Astrocyte (in vitro differentiated cells and primary cell): ENCODE measurements at regions not wholly inside any gene's neighbourhood (a gene's known extent, or its start where the extent isn't known, plus 50 kb on each side); places are given as distances from the start of the nearest gene placed in this dataset.

Source experiments
- EZH2 ChIP-seq: IDR thresholded peaks from 2 replicates; pipeline ENCODE4 v1.6.1; 2012; ENCODE audit warnings: mild to moderate bottlenecking, low read length, inconsistent platforms; ENCODE audit not compliant: insufficient read depth
- TF ChIP-seq, protein P1 (sequence below): IDR thresholded peaks from 2 replicates; pipeline ENCODE4 v1.5.1; 2011; ENCODE audit warnings: low read depth, mild to moderate bottlenecking, inconsistent platforms, low read length, moderate library complexity; ENCODE audit not compliant: insufficient read depth

DNA sequence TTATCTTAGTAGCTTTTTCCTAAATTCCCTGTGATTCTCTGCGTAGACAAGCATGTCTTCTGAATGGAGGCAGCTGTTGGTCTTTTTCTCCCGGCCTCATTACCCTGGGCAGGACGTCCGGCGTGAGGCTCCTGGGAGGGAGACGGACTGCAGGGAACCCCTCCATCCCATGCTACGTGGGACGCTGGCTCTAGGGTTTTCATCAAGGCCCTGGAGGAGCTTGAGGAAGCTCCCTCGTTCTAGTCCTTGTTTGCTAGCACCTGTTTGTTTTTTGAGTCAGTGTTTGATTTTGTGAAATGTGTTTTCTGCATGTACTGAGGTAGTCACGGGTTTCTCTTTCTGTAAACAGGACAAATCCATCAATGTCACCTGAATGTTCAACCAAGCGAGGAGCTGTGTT, 99.3 kb upstream of the TMEM18 start:
- TF ChIP-seq EZH2, result no peak
- TF ChIP-seq, protein P1, sequence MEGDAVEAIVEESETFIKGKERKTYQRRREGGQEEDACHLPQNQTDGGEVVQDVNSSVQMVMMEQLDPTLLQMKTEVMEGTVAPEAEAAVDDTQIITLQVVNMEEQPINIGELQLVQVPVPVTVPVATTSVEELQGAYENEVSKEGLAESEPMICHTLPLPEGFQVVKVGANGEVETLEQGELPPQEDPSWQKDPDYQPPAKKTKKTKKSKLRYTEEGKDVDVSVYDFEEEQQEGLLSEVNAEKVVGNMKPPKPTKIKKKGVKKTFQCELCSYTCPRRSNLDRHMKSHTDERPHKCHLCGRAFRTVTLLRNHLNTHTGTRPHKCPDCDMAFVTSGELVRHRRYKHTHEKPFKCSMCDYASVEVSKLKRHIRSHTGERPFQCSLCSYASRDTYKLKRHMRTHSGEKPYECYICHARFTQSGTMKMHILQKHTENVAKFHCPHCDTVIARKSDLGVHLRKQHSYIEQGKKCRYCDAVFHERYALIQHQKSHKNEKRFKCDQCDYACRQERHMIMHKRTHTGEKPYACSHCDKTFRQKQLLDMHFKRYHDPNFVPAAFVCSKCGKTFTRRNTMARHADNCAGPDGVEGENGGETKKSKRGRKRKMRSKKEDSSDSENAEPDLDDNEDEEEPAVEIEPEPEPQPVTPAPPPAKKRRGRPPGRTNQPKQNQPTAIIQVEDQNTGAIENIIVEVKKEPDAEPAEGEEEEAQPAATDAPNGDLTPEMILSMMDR, result no peak
